GM12801 (cell line): ENCODE measurements at regions not wholly inside any gene's neighbourhood (a gene's known extent, or its start where the extent isn't known, plus 50 kb on each side); places are given as distances from the start of the nearest gene placed in this dataset.

ENCODE experiments used
- TF ChIP-seq, protein P1 (sequence below): IDR thresholded peaks from one replicate; pipeline ENCODE4 v1.5.1; 2011; ENCODE audit warnings: control low read depth; ENCODE audit not compliant: insufficient read length; ENCODE audit errors: extremely low read depth

DNA sequence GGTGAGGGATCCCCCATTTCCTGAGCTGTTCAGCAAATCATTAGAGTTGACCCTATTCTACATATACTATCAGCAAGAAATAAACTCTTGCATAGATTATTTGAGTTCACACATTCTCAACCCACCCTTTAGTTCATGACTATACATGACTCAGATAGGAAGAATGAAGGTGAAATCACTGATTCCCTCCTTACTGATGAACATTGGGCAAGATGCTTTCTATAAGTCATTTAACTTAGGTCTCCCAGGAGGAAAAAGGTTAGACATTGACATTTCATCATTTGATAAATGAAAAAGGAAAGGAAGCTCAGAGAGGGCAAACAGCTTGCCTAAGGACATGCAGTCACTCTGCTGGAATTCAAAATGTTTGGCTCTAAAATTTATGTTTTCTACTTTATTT lies 408.0 kb downstream of the TMEM182 start:
- TF ChIP-seq, protein P1, sequence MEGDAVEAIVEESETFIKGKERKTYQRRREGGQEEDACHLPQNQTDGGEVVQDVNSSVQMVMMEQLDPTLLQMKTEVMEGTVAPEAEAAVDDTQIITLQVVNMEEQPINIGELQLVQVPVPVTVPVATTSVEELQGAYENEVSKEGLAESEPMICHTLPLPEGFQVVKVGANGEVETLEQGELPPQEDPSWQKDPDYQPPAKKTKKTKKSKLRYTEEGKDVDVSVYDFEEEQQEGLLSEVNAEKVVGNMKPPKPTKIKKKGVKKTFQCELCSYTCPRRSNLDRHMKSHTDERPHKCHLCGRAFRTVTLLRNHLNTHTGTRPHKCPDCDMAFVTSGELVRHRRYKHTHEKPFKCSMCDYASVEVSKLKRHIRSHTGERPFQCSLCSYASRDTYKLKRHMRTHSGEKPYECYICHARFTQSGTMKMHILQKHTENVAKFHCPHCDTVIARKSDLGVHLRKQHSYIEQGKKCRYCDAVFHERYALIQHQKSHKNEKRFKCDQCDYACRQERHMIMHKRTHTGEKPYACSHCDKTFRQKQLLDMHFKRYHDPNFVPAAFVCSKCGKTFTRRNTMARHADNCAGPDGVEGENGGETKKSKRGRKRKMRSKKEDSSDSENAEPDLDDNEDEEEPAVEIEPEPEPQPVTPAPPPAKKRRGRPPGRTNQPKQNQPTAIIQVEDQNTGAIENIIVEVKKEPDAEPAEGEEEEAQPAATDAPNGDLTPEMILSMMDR: no peak

DNA sequence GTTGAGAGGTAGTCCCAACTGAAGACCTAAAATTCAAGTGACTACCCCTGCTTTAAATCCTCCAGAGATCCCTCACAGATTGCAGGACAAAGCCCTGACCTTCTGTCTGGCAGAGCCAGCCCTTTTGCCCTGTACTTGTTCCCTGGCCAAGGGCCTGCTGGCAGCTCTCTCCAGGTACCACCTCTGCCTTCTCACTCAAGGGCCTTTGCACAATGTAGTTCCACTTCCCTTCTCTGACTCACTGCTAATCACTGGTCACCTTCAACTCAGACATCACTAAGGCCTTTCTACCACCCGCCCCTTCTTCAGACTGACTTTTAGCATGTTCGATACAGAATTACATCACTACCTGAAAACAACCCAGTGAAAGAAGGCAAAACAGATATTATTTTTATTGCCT lies 411.0 kb downstream of the TMEM182 start:
- TF ChIP-seq, protein P1: no peak

DNA sequence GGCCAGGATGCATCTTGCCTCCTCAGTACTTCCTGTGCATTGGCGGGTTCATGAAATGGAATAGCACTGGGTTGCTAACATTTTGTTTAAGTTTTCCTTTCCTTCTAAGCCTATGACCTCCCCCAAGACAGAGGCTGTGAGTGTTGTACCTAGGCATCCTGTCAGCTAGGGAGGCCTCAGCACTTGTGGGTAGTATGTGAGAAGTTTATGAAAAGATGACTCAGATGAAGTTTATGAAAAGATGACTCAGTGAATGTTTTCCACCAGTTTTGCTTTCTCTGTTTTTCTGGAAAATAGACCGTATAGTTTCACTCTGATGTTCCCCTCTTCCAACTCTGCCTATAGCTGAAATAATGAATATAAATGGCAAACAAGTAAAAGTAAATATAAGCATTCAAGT lies 412.9 kb downstream of the TMEM182 start:
- TF ChIP-seq, protein P1: no peak

DNA sequence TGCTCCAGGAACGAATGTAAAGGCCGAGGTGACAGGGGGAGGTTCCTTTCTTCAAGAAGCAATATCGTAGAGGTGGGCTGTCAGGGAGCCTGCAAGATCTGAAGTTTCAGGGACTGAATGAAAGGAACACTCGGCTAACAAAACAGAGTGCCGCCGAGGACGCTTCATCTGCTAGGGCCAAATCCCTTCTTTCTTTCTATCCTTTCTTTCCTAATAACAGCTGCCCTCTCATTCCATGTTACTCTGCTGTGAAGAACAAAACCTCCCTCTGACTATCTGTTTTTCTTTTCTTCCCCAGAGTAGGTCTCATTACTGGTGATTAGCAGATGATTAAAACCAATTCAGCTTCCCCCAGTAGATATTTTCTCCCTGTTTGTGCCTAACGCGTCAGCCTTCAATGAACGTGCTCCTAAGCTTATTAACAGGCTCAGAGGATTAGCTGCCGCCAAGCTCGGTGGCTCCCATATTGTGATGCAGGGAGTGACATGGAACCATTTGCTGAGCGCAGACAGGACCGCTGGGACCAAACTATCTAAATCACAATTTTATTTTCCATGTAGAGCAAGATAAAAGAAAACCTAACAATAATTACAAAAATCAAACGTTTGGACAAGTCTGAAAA lies 414.6 kb downstream of the TMEM182 start:
- TF ChIP-seq, protein P1: no peak

DNA sequence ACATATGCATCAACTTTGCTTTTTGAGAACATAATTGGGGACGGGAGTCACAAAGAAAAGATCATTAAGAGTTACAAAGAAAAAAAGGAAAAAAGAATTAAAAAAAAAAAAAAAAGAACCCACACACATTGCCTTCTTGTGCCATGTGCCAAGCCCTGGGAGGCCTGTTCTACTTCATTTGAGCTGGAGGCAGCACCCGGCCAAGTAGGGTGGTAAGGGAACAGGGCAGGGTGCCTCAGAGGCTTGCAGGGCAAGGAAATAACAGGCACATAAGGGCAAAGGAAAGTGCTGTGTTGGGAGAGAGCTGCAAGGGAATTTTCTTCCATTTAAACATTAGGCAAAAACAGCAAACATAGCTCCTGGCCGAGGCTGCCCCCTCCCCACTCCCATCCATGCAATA lies 418.0 kb downstream of the TMEM182 start:
- TF ChIP-seq, protein P1: no peak

DNA sequence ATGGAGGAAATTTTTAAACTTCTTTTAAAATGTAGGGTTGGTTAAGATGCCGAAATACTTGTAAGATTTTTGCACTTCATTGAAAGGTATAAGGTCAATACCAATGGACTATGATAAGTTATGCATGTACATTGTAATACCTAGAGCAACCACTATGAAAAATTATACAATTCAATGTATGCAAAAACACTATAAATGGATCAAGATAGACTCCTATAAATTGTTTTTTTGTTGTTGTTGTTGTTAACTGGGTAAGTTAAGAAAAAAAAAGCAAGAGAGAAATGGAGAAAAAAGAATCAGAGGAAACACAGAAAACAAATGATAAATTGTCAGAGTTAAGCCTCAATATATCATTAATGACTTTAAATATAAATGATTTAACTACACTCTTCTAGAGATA lies 421.2 kb downstream of the TMEM182 start:
- TF ChIP-seq, protein P1: no peak

DNA sequence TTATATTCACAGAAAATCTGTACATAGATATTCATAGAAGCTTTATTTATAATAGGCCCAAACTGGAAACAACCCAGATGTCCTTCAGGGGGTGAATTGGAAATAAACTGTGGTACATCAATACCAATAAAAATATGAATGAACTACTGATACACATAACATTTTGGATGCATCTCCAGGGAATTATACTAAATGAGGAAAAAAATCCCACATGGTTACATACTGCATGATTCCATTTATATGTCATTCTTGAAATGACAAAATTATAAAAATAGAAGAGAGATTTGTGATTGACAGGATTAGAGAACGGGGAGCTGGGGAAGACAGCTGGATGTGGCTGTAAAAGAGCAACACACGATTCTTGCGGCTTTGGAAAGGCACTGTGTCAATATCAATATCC lies 435.0 kb downstream of the TMEM182 start:
- TF ChIP-seq, protein P1: no peak
